ENCODE measurements at regions not wholly inside any gene's neighbourhood (a gene's known extent, or its start where the extent isn't known, plus 50 kb on each side); places are given as distances from the start of the nearest gene placed in this dataset.

DNA sequence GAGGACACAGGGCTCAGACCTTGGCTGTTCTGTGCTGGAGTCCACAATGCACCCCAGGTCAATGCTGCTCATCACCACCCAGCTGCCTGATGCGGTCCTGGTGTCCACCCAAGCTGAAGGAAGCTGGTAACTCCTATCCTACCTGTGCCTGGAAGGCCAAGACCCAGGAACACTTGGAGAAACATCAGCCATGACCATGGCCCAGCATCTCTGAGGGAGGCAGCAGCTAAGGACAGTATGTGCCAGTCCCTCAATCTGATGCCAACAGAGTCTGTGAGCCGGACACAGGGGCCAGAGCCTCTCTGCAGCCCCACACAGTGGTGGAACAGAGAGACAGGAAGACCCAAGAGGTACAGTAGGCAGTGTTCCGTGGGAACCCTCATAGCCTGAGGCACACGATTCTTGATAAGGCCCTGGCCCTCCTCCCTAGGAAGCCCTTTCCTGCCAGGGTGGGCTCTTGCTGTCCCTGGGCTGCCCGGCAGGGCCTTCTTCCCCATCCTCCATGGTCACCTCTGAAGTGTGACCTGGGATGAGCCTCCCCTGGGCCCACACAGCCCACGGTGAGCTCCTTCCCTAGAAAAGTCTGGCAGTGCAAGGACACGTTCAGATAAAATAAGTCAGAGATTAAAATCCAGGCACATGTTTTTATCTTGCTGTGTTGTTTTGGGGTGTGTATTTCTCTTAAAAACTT, 170.7 kb downstream of the THBS2 start:
- Histone ChIP-seq H3K36me3 (replicated peaks in 1 of 2; ENCODE audit: control extremely low read depth in 1 of 2, control insufficient read depth in 1 of 2, extremely low read depth in 1 of 2, insufficient read depth in 2 of 2, low read length in 1 of 2) (no peaks in the 10 kb centered on the region), H3K79me2 (ENCODE audit: control insufficient read depth, insufficient read depth, low read length) (no peaks in the 10 kb centered on the region), H2AFZ (ENCODE audit: insufficient read depth, low read depth, low read length, poor library complexity, severe bottlenecking) (no peak overlapping the region), H3K4me1 (ENCODE audit: control insufficient read depth in 2 of 2, insufficient read depth in 2 of 2, low read length in 2 of 2) (no peaks in the 10 kb centered on the region), H3K27me3 (replicated peaks in 1 of 4; ENCODE audit: control extremely low read depth in 1 of 4, control insufficient read depth in 3 of 4, insufficient read depth in 4 of 4, low read length in 3 of 4) (no peaks in the 10 kb centered on the region), H4K20me1 (ENCODE audit: control insufficient read depth, insufficient read depth, low read length, poor library complexity, severe bottlenecking) (no peaks in the 10 kb centered on the region), H3K4me3 (ENCODE audit: control extremely low read depth in 1 of 5, extremely low read depth in 1 of 5, insufficient read depth in 1 of 5, low read depth in 2 of 5, low read length in 4 of 5) (no peak overlapping the region), H3K4me2 (replicated peaks; ENCODE audit: low read depth, low read length, poor library complexity, severe bottlenecking) (no peak overlapping the region), H3K9ac (ENCODE audit: low read length) (no peak overlapping the region), H3K27ac (ENCODE audit: low read length in 2 of 2) (no peak overlapping the region), H3K9me3 (ENCODE audit: control extremely low read depth in 1 of 3, control insufficient read depth in 2 of 3, insufficient read depth in 1 of 3, low read length in 2 of 3) (peaks cover 0 to 11% (median 0%) of the 10 kb centered on the region in 3 donors)
- ChIA-PET POLR2A (no interaction called here), CTCF (no interaction called here)
- H3K4me3 Mint-ChIP-seq: no peak overlapping the region
- intact Hi-C loops (cut with micrococcal nuclease): no loop called here
- no peak overlapping the region for H3K27ac Mint-ChIP-seq
- no peaks in the 10 kb centered on the region for H3K4me1 Mint-ChIP-seq
- H3K9me3 Mint-ChIP-seq (ENCODE audit: insufficient read depth): peaks cover 2% of the 10 kb centered on the region
- ATAC-seq (ENCODE audit: low read depth) (no peak), DNase-seq (no peak)
- no peak for TF ChIP-seq EZH2 (IDR thresholded peaks at IDR 0.05; ENCODE audit: borderline replicate concordance, insufficient read depth, low read depth, low read length, poor library complexity, severe bottlenecking)
- TF ChIP-seq CTCF (IDR thresholded peaks at IDR 0.05): no peak
- no peaks in the 10 kb centered on the region for H3K27me3 Mint-ChIP-seq
- WGBS (ENCODE audit: insufficient coverage): 81% methylated on average over 5 of the region's 7 CpGs

DNA sequence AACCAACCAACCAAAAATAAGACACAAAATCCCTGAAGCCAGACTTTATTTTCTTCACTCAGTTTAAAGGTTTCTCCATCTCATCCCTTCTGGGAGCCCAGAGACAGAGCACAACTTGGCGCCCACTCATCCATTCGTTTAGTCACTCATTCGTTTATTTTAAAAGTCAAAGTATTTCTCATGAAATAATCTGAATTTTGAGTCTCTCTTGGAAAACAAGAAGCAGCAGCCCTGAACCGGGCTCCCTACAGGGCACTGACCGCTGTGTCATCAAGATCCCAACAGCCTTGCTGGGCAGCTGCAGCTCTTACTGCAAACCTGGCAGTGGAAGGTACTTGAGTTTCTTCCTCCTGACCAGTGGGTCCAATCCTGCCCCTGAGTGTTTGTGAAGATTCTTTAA, 171.6 kb downstream of the THBS2 start:
- CTCF ChIA-PET: no interaction called here
- no peak overlapping the region for H3K27ac Mint-ChIP-seq
- no peaks in the 10 kb centered on the region for H3K4me1 Mint-ChIP-seq
- Histone ChIP-seq H2AFZ (ENCODE audit: insufficient read depth, low read depth, low read length, poor library complexity, severe bottlenecking) (no peak overlapping the region), H3K36me3 (replicated peaks in 1 of 2; ENCODE audit: control extremely low read depth in 1 of 2, control insufficient read depth in 1 of 2, extremely low read depth in 1 of 2, insufficient read depth in 2 of 2, low read length in 1 of 2) (no peaks in the 10 kb centered on the region), H3K79me2 (ENCODE audit: control insufficient read depth, insufficient read depth, low read length) (no peaks in the 10 kb centered on the region), H3K27ac (ENCODE audit: low read length in 2 of 2) (no peak overlapping the region), H3K27me3 (replicated peaks in 1 of 4; ENCODE audit: control extremely low read depth in 1 of 4, control insufficient read depth in 3 of 4, insufficient read depth in 4 of 4, low read length in 3 of 4) (no peaks in the 10 kb centered on the region), H3K4me3 (ENCODE audit: control extremely low read depth in 1 of 5, extremely low read depth in 1 of 5, insufficient read depth in 1 of 5, low read depth in 2 of 5, low read length in 4 of 5) (no peak overlapping the region), H3K9me3 (ENCODE audit: control extremely low read depth in 1 of 3, control insufficient read depth in 2 of 3, insufficient read depth in 1 of 3, low read length in 2 of 3) (peaks cover 0 to 9% (median 0%) of the 10 kb centered on the region in 3 donors), H3K4me1 (ENCODE audit: control insufficient read depth in 2 of 2, insufficient read depth in 2 of 2, low read length in 2 of 2) (no peaks in the 10 kb centered on the region), H3K9ac (ENCODE audit: low read length) (no peak overlapping the region), H3K4me2 (replicated peaks; ENCODE audit: low read depth, low read length, poor library complexity, severe bottlenecking) (no peak overlapping the region), H4K20me1 (ENCODE audit: control insufficient read depth, insufficient read depth, low read length, poor library complexity, severe bottlenecking) (no peaks in the 10 kb centered on the region)
- H3K27me3 Mint-ChIP-seq: no peaks in the 10 kb centered on the region
- POLR2A ChIA-PET: no interaction called here
- H3K4me3 Mint-ChIP-seq: no peak overlapping the region
- intact Hi-C loops (cut with micrococcal nuclease): no loop called here
- H3K9me3 Mint-ChIP-seq (ENCODE audit: insufficient read depth): peaks cover 2% of the 10 kb centered on the region
- 86% methylated on average over 4 of the region's 5 CpGs for WGBS (ENCODE audit: insufficient coverage)
- DNase-seq (no peak), ATAC-seq (ENCODE audit: low read depth) (no peak)
- no peak for TF ChIP-seq CTCF (IDR thresholded peaks at IDR 0.05)
- TF ChIP-seq EZH2 (IDR thresholded peaks at IDR 0.05; ENCODE audit: borderline replicate concordance, insufficient read depth, low read depth, low read length, poor library complexity, severe bottlenecking): no peak

All from B cell (primary cell).